ENCODE measurements at regions not wholly inside any gene's neighbourhood (a gene's known extent, or its start where the extent isn't known, plus 50 kb on each side); places are given as distances from the start of the nearest gene placed in this dataset.
A peak's percentile ranks its signal among the peaks of the same experiment; 100 is the strongest.

- no peak for DNase-seq
Measured at GRCh38 chr18:54772056-54772455, 56.2 kb upstream of the RAB27B start.

- DNase-seq, result no peak
Measured at GRCh38 chr18:54774423-54774822, 53.9 kb upstream of the RAB27B start.

GRCh38 chr18:54774981-54775665, 53.2 kb upstream of the RAB27B start:
- no peak for DNase-seq

- DNase-seq, result no peak
Measured at GRCh38 chr18:54775686-54776085, 52.6 kb upstream of the RAB27B start.

GRCh38 chr18:54776282-54776977, 51.8 kb upstream of the RAB27B start:
- DNase-seq, result peak; percentile 34 to 42

- DNase-seq, result no peak
Measured at GRCh38 chr18:54777118-54777791, 51.0 kb upstream of the RAB27B start.

GRCh38 chr18:54777989-54778388, 50.3 kb upstream of the RAB27B start:
- DNase-seq, result no peak

Measured in activated T-cell treated with anti-CD3 and anti-CD28 coated beads, Interleukin-2, amount 50 U/mL, for 48 hours (primary cell).